GM23248 (cell line): ENCODE measurements at regions not wholly inside any gene's neighbourhood (a gene's known extent, or its start where the extent isn't known, plus 50 kb on each side); places are given as distances from the start of the nearest gene placed in this dataset.

ENCODE experiments used
- DNase-seq: peaks from one replicate; pipeline ENCODE4 v3.0.0-alpha.2; 2015
- H2AFZ ChIP-seq: fragments of 200-600 bp; sonication (generic); 2 replicates; pipeline ENCODE4 v1.6.1; 2016; ENCODE audit warnings: antibody characterized with exemption
- H3F3A ChIP-seq: fragments of 200-600 bp; sonication (generic); 2 replicates; pipeline ENCODE4 v1.6.1; 2016; ENCODE audit warnings: mild to moderate bottlenecking, antibody characterized with exemption, mixed run types; ENCODE audit not compliant: insufficient read depth
- H3K27ac ChIP-seq: fragments of 200-600 bp; sonication (generic); 2 replicates; pipeline ENCODE4 v1.5.1; 2016; ENCODE audit warnings: mild to moderate bottlenecking
- H3K27me3 ChIP-seq: fragments of 200-600 bp; sonication (generic); replicated peaks from 2 replicates; pipeline ENCODE4 v1.6.1; 2016; ENCODE audit warnings: mild to moderate bottlenecking; ENCODE audit not compliant: insufficient read depth
- H3K36me3 ChIP-seq: fragments of 200-600 bp; sonication (generic); 2 replicates; pipeline ENCODE4 v1.6.1; 2016; ENCODE audit warnings: low read depth, mild to moderate bottlenecking
- H3K4me1 ChIP-seq: fragments of 200-600 bp; sonication (generic); 2 replicates; pipeline ENCODE4 v1.6.1; 2016; ENCODE audit warnings: mild to moderate bottlenecking; ENCODE audit not compliant: insufficient read depth
- H3K4me2 ChIP-seq: fragments of 200-600 bp; sonication (generic); one replicate; pipeline ENCODE4 v1.6.1; 2016; ENCODE audit warnings: mild to moderate bottlenecking; ENCODE audit not compliant: unreplicated experiment
- H3K4me3 ChIP-seq: fragments of 200-600 bp; sonication (generic); 2 replicates; pipeline ENCODE4 v1.5.1; 2016; ENCODE audit warnings: mild to moderate bottlenecking
- H3K79me2 ChIP-seq: fragments of 200-600 bp; sonication (generic); 2 replicates; pipeline ENCODE4 v1.6.1; 2016; ENCODE audit warnings: mild to moderate bottlenecking; ENCODE audit not compliant: insufficient read depth
- H3K9ac ChIP-seq: fragments of 200-600 bp; sonication (generic); 2 replicates; pipeline ENCODE4 v1.6.1; 2016; ENCODE audit warnings: mild to moderate bottlenecking
- H3K9me2 ChIP-seq: fragments of 200-600 bp; sonication (generic); 2 replicates; pipeline ENCODE4 v1.6.1; 2016; ENCODE audit warnings: mixed run types, mild to moderate bottlenecking, moderate library complexity; ENCODE audit not compliant: insufficient read depth
- H3K9me3 ChIP-seq: fragments of 200-600 bp; sonication (generic); one replicate; pipeline ENCODE4 v1.6.1; 2017; ENCODE audit warnings: low read depth
- H4K20me1 ChIP-seq: fragments of 200-600 bp; sonication (generic); 2 replicates; pipeline ENCODE4 v1.6.0; 2016; ENCODE audit not compliant: insufficient read depth
- EZH2 ChIP-seq: fragments of 200-600 bp; sonication (generic); IDR thresholded peaks from 2 replicates; pipeline ENCODE4 v1.6.1; 2018; ENCODE audit warnings: antibody characterized with exemption, mild to moderate bottlenecking; ENCODE audit not compliant: insufficient read depth, poor library complexity, severe bottlenecking
- EZH2phosphoT487 ChIP-seq: fragments of 200-600 bp; sonication (generic); IDR thresholded peaks from 2 replicates; pipeline ENCODE4 v1.6.1; 2018; ENCODE audit warnings: antibody characterized with exemption, moderate library complexity, mild to moderate bottlenecking, low read depth; ENCODE audit not compliant: insufficient read depth
- WGBS, 2 experiments: methylation state at CpG; one replicate each; pipeline ENCODE4 v1.1.6; 2015 to 2017; ENCODE audit warnings: low lambda C conversion rate in 2 of 2, low coverage in 1 of 2; ENCODE audit errors: missing lambda C conversion rate in 2 of 2; 5-methylcytosine and 5-hydroxymethylcytosine counted together
- in situ Hi-C: fragments of 300-500 bp; cut with MboI; formaldehyde crosslinking; loops from 2 replicates; pipeline ENCODE4 v1.15.0; 2020

GRCh38 chr18:24584813-24585212 lies 124.4 kb downstream of the HRH4 start:
- DNase-seq = no peak
- H3K4me2 ChIP-seq = no peak overlapping the region
- no peaks in the 10 kb centered on the region for H3K79me2 ChIP-seq
- no peak overlapping the region for H3K27ac ChIP-seq
- peaks cover 18% of the 10 kb centered on the region for H3K27me3 ChIP-seq
- no peak overlapping the region for H2AFZ ChIP-seq
- in situ Hi-C loops = no loop called here
- no peaks in the 10 kb centered on the region for H3F3A ChIP-seq
- H4K20me1 ChIP-seq = no peaks in the 10 kb centered on the region
- no peak for TF ChIP-seq EZH2phosphoT487
- TF ChIP-seq EZH2 = no peak
- H3K9me2 ChIP-seq = no peaks in the 10 kb centered on the region
- no peak overlapping the region for H3K4me3 ChIP-seq
- H3K4me1 ChIP-seq = no peaks in the 10 kb centered on the region
- no peak overlapping the region for H3K9ac ChIP-seq
- H3K9me3 ChIP-seq = no peaks in the 10 kb centered on the region
- no peaks in the 10 kb centered on the region for H3K36me3 ChIP-seq
- WGBS, 2 experiments = 65 to 70% methylated on average over 5 of the region's 5 CpGs

GRCh38 chr18:24585996-24586566 lies 125.6 kb downstream of the HRH4 start:
- 60 to 62% methylated on average over 6 of the region's 6 CpGs for WGBS, 2 experiments
- Histone ChIP-seq H3K9me3 (no peaks in the 10 kb centered on the region), H3K9me2 (no peaks in the 10 kb centered on the region), H3K4me2 (no peak overlapping the region), H3K27ac (no peak overlapping the region), H3K36me3 (no peaks in the 10 kb centered on the region), H3K9ac (no peak overlapping the region), H3F3A (no peaks in the 10 kb centered on the region), H4K20me1 (no peaks in the 10 kb centered on the region), H3K27me3 (peaks cover 18% of the 10 kb centered on the region), H3K79me2 (no peaks in the 10 kb centered on the region), H2AFZ (no peak overlapping the region), H3K4me3 (no peak overlapping the region), H3K4me1 (no peaks in the 10 kb centered on the region)
- DNase-seq = no peak
- TF ChIP-seq EZH2phosphoT487 = no peak
- TF ChIP-seq EZH2 = no peak
- in situ Hi-C loops = no loop called here

- H2AFZ ChIP-seq = no peak overlapping the region
- no peaks in the 10 kb centered on the region for H3K79me2 ChIP-seq
- no peaks in the 10 kb centered on the region for H3K36me3 ChIP-seq
- no peaks in the 10 kb centered on the region for H3K4me1 ChIP-seq
- no peak overlapping the region for H3K27ac ChIP-seq
- 84 to 90% methylated on average over 5 of the region's 5 CpGs for WGBS, 2 experiments
- H3K4me3 ChIP-seq = no peak overlapping the region
- H3K9ac ChIP-seq = no peak overlapping the region
- no peaks in the 10 kb centered on the region for H3K9me3 ChIP-seq
- H3K4me2 ChIP-seq = no peak overlapping the region
- no peak for TF ChIP-seq EZH2phosphoT487
- no peak for TF ChIP-seq EZH2
- H3F3A ChIP-seq = no peaks in the 10 kb centered on the region
- no peaks in the 10 kb centered on the region for H3K9me2 ChIP-seq
- no peak for DNase-seq
- no peaks in the 10 kb centered on the region for H4K20me1 ChIP-seq
- in situ Hi-C loops = no loop called here
- H3K27me3 ChIP-seq = peaks cover 18% of the 10 kb centered on the region
Observed at GRCh38 chr18:24586662-24587360, 126.4 kb downstream of the HRH4 start.

GRCh38 chr18:24588440-24588839 lies 128.0 kb downstream of the HRH4 start:
- Histone ChIP-seq H3K9me2 (no peaks in the 10 kb centered on the region), H3K4me2 (no peak overlapping the region), H3F3A (no peaks in the 10 kb centered on the region), H3K9ac (no peak overlapping the region), H3K9me3 (no peaks in the 10 kb centered on the region), H3K36me3 (no peaks in the 10 kb centered on the region), H3K27ac (no peak overlapping the region), H3K4me3 (no peak overlapping the region), H3K4me1 (no peaks in the 10 kb centered on the region), H2AFZ (no peak overlapping the region), H3K27me3 (peaks cover 14% of the 10 kb centered on the region), H3K79me2 (no peaks in the 10 kb centered on the region), H4K20me1 (no peaks in the 10 kb centered on the region)
- DNase-seq = no peak
- TF ChIP-seq EZH2 (no peak), EZH2phosphoT487 (no peak)
- 70 to 76% methylated on average over 5 of the region's 5 CpGs for WGBS, 2 experiments
- in situ Hi-C loops = no loop called here
